ENCODE measurements at regions not wholly inside any gene's neighbourhood (a gene's known extent, or its start where the extent isn't known, plus 50 kb on each side); places are given as distances from the start of the nearest gene placed in this dataset.

DNA sequence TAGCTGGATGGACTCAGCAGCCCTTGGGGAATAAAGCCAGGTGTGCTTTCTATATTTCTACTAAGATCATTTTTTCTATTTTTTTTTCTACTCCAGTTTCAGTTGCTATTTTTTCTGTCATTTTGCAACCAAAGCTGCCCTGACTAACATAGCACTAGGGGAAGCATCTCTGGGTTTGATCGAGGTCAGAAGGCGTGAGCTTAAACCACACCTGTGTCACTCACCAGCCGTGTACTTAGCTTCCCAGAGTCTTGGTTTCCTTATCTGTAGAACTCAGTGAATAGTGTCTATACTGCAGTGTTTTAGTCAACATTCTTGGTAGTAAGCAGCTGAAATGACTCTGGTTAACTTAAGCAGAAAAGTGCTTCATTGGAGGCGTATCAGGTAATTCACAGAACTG is 489.6 kb upstream of the SPRED2 start:
- H3K4me3 ChIP-seq (ENCODE audit: low read depth, low read length) = no peak overlapping the region

DNA sequence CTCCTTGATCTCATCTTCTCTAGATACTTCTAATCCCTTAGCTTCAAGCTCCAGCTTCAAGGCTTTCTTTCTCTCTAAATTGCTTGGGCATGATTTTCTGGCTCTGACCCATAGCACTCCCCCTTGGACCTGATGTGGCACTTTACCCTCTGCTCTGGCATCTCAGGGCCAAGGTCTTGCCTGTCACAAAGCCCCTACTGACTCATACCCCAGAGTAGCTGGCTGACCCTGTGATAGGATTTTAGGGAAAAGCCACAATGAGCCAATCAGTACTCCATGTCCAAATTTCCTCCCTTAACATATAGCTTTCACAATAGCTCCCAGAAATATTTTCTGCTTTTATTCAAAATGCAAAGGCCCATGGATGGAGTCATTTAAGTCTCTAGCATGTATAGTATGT is 488.7 kb upstream of the SPRED2 start:
- no peak overlapping the region for H3K4me3 ChIP-seq (ENCODE audit: low read depth, low read length)
- TF ChIP-seq, protein P1, sequence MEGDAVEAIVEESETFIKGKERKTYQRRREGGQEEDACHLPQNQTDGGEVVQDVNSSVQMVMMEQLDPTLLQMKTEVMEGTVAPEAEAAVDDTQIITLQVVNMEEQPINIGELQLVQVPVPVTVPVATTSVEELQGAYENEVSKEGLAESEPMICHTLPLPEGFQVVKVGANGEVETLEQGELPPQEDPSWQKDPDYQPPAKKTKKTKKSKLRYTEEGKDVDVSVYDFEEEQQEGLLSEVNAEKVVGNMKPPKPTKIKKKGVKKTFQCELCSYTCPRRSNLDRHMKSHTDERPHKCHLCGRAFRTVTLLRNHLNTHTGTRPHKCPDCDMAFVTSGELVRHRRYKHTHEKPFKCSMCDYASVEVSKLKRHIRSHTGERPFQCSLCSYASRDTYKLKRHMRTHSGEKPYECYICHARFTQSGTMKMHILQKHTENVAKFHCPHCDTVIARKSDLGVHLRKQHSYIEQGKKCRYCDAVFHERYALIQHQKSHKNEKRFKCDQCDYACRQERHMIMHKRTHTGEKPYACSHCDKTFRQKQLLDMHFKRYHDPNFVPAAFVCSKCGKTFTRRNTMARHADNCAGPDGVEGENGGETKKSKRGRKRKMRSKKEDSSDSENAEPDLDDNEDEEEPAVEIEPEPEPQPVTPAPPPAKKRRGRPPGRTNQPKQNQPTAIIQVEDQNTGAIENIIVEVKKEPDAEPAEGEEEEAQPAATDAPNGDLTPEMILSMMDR (IDR thresholded peaks at IDR 0.05; ENCODE audit: borderline replicate concordance, insufficient read depth, low read depth, low read length) = no peak

More for the DNA sequence above, 489.6 kb upstream of the SPRED2 start:
- TF ChIP-seq, protein P1 (IDR thresholded peaks at IDR 0.05; ENCODE audit: borderline replicate concordance, insufficient read depth, low read depth, low read length) = no peak

DNA sequence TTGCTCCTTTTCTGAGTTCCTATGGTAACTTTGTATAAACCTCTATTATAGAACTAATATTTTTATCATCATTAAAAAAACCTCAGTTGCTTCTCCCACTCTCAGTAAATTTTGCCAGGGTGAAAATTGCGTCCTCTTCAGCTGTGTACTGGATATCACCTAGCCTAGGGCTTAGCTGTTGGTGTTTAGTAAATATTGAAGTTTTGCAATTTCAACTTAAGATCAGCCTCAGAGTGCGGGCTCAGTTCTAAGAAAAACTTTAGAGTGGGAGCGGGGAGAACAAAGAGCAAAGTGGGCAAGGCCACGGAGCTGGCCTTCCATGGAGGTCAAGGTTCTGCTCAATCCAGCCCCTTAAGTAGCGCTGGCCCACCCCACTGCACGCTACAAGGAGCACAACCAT is 488.3 kb upstream of the SPRED2 start:
- TF ChIP-seq, protein P1 (IDR thresholded peaks at IDR 0.05; ENCODE audit: borderline replicate concordance, insufficient read depth, low read depth, low read length) = no peak
- H3K4me3 ChIP-seq (ENCODE audit: low read depth, low read length) = no peak overlapping the region

DNA sequence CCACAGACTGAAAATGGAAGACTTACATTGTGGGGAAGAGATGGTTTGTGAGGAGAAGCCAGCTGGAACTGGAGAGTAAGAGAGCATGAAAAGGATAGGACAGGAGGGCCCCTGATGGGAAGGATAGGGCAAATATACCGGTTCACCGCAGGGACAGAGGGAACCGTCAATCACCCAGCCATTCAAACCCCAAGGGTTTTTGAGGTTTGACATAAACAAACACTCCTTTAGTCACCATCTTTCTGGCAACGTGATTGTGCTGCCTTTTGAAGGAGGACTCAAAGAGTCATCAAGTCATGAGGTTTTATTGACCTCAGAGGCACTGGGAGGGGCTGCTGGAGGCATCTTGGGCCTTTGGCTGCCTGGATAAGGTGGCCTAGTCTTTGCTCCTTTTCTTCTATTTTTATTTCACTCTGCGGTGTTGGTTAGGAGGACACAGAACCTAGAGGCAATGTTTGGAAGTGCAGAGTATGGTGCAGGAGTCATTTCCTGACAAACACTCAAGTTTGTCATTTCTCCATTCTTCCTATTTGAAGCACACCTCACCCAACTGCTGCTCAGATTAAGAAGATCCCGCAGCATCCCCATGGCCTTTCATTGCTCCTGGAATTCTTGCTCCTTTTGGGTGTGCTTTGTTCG is 487.3 kb upstream of the SPRED2 start:
- H3K4me3 ChIP-seq (ENCODE audit: low read depth, low read length) = no peak overlapping the region
- TF ChIP-seq, protein P1 (IDR thresholded peaks at IDR 0.05; ENCODE audit: borderline replicate concordance, insufficient read depth, low read depth, low read length) = no peak

DNA sequence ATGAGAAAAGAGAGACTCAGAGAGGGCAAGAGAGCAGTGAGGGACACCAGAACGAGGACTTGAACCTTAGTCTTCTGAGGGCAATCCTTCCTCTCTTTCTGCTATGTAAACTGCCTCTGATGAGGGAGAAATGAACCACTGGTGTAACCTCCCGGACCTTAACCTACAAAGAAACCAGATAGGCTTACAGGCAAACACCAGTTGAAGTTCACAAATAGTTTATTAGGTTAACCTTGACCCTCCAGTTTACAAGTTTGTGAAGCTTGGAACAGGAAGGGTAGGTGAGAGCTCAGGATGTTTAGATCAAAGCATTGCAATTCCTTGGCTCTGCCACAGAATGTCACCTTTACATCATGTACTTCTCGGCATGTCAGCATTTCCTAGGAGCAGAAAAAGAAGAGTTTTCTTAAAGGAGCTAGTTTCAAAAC is 486.4 kb upstream of the SPRED2 start:
- no peak overlapping the region for H3K4me3 ChIP-seq (ENCODE audit: low read depth, low read length)
- TF ChIP-seq, protein P1 (IDR thresholded peaks at IDR 0.05; ENCODE audit: borderline replicate concordance, insufficient read depth, low read depth, low read length) = no peak

DNA sequence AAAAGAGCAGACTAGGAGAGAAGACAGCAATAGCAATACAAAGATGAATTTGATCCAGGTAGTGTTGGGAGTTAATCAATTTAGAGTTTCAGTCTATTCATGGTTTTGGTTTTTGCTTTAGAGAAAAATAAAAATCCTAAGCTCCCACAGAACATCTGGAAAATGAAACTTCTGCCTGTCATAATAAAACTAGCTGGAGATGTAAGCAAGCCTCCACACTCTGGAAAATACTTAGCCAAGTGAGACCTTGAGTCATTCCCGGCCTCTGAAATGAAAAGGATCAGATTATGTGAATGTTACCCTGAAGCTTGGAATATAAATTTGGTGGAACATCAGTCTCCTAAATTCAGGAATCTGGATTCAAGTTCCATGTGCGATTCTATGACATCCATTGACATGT is 485.6 kb upstream of the SPRED2 start:
- H3K4me3 ChIP-seq (ENCODE audit: low read depth, low read length) = no peak overlapping the region
- TF ChIP-seq, protein P1 (IDR thresholded peaks at IDR 0.05; ENCODE audit: borderline replicate concordance, insufficient read depth, low read depth, low read length) = no peak

DNA sequence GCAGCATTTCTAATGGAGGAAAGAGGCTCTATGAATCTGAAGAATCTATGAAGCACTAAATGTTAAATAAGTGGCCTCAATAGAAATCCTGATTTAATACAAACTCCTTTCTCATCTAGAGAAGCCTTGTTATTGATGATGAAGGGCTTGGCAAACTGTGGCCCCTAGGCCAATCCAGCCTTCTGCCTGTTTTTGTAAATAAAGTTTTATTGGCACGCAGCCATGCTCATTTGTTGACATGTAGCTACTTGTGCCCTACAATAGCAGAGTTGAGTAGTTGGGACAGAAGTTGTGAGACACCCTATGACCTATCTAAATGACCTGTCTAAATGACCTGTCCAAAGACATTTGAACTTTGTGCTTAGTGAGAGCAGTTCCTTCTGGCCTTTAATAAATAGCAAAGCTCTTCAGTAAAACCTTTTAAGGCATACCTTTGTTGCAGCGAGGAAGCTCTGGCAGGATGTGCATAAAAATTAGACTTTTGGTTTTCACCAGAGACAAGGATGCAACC is 484.4 kb upstream of the SPRED2 start:
- no peak overlapping the region for H3K4me3 ChIP-seq (ENCODE audit: low read depth, low read length)
- TF ChIP-seq, protein P1 (IDR thresholded peaks at IDR 0.05; ENCODE audit: borderline replicate concordance, insufficient read depth, low read depth, low read length) = no peak
